GM12864 (cell line): ENCODE measurements at regions not wholly inside any gene's neighbourhood (a gene's known extent, or its start where the extent isn't known, plus 50 kb on each side); places are given as distances from the start of the nearest gene placed in this dataset.

Source experiments
- DNase-seq: peaks from one replicate; pipeline ENCODE4 v3.0.0-alpha.2; 2011; ENCODE audit warnings: low read depth
- H3K4me3 ChIP-seq: 2 replicates; pipeline ENCODE4 v1.5.1; 2011; ENCODE audit warnings: mild to moderate bottlenecking, low read depth, low read length, control low read depth
- TF ChIP-seq, protein P1 (sequence below): IDR thresholded peaks from 2 replicates; pipeline ENCODE4 v1.5.1; 2011; ENCODE audit warnings: low read depth, mild to moderate bottlenecking, moderate library complexity, low read length, control low read depth, inconsistent platforms; ENCODE audit errors: missing control alignments

DNA sequence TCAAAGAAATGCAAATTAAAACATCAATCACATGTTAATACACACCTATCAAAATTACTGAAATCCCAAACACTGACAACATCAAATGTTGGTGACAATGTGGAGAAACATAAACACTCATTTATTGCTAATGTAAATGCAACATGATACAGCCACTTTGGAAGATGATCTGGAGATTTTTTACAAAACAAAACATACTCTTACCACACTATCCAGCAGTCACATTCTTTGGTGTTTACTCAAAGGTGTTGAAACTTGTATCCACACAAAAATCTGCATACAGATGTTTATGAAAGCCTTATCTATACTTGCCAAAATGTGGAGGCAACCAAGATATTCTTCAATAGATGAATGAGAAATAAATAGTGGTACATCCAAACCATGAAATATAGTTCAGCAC lies 1219.5 kb upstream of the PCDH20 start:
- TF ChIP-seq, protein P1, sequence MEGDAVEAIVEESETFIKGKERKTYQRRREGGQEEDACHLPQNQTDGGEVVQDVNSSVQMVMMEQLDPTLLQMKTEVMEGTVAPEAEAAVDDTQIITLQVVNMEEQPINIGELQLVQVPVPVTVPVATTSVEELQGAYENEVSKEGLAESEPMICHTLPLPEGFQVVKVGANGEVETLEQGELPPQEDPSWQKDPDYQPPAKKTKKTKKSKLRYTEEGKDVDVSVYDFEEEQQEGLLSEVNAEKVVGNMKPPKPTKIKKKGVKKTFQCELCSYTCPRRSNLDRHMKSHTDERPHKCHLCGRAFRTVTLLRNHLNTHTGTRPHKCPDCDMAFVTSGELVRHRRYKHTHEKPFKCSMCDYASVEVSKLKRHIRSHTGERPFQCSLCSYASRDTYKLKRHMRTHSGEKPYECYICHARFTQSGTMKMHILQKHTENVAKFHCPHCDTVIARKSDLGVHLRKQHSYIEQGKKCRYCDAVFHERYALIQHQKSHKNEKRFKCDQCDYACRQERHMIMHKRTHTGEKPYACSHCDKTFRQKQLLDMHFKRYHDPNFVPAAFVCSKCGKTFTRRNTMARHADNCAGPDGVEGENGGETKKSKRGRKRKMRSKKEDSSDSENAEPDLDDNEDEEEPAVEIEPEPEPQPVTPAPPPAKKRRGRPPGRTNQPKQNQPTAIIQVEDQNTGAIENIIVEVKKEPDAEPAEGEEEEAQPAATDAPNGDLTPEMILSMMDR: no peak
- H3K4me3 ChIP-seq: no peak overlapping the region
- no peak for DNase-seq

- no peak for DNase-seq
- TF ChIP-seq, protein P1: no peak
- no peak overlapping the region for H3K4me3 ChIP-seq
These were observed 1217.8 kb upstream of the PCDH20 start for GRCh38 chr13:62633448-62633847.

GRCh38 chr13:62631619-62632018 lies 1216.0 kb upstream of the PCDH20 start:
- no peak for DNase-seq
- TF ChIP-seq, protein P1: no peak
- H3K4me3 ChIP-seq: no peak overlapping the region

- TF ChIP-seq, protein P1: no peak
- DNase-seq: no peak
- no peak overlapping the region for H3K4me3 ChIP-seq
These were observed 1215.5 kb upstream of the PCDH20 start for GRCh38 chr13:62631124-62631523.

DNA sequence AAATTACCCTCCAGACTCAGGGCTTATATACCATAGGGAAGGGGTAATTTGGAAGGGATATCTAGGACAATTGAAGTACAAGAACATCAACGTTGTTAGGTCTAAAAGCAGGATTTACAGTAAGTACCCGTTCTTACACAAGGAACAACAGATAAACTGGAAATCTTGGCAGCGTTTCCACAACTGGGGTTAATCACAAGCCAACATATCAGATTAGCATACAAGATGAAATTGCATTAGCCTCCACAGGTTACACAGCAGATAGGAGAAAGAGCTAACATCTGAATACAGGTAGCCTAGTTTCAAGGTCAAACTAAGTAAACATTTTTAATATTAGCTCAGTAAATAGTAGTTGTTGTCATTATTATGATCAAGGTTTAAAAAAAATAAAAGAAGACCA lies 1214.0 kb upstream of the PCDH20 start:
- DNase-seq: no peak
- no peak overlapping the region for H3K4me3 ChIP-seq
- TF ChIP-seq, protein P1: no peak

DNA sequence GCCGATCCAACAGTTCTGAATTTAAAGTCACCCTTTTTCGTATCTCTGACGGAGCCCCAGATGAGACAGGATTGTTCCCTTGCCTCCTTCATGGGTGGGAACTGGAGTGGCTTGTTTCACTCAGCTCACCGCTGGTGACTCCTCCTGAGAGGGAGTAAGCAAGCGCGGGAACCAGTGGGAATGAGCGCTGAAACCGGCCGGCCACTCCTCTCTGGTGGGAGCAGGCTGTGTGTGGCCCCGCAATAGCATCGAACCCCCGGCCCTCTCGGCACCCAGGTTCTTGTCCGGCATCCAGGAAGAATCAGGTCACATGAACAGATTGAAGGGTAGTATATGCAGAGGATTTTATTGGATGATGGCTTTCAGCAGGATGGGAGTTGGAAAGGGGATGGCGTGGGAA lies 1211.6 kb upstream of the PCDH20 start:
- TF ChIP-seq, protein P1: no peak
- no peak overlapping the region for H3K4me3 ChIP-seq
- DNase-seq: no peak

- no peak for DNase-seq
These were observed 1211.1 kb upstream of the PCDH20 start for GRCh38 chr13:62626771-62627170.

More at GRCh38 chr13:62626771-62627170, 1211.1 kb upstream of the PCDH20 start:
- TF ChIP-seq, protein P1: peak; percentile 30
- no peak overlapping the region for H3K4me3 ChIP-seq
